ENCODE measurements at regions not wholly inside any gene's neighbourhood (a gene's known extent, or its start where the extent isn't known, plus 50 kb on each side); places are given as distances from the start of the nearest gene placed in this dataset.
"Not testable (repeated sequence)": the region's sequence is repeated elsewhere in the genome, so short reads cannot be mapped to it uniquely, and the experiment has no call there.

- TF ChIP-seq CTCF (IDR thresholded peaks at IDR 0.05) = no peak
- no peaks in the 10 kb centered on the region for H3K4me1 ChIP-seq
Observed at GRCh38 chr14:56064513-56064912, 53.7 kb upstream of the PELI2 start.

GRCh38 chr14:56065199-56065598 lies 53.0 kb upstream of the PELI2 start:
- H3K36me3 ChIP-seq; H3K4me1 ChIP-seq; H3K27ac ChIP-seq; H3K27me3 ChIP-seq; DNase-seq (ENCODE audit: low spot score); H3K9me3 ChIP-seq; H3K4me3 ChIP-seq: not testable (repeated sequence)

More at GRCh38 chr14:56064513-56064912, 53.7 kb upstream of the PELI2 start:
- Histone ChIP-seq H3K9me3 (no peaks in the 10 kb centered on the region), H3K27me3 (no peaks in the 10 kb centered on the region), H3K36me3 (no peaks in the 10 kb centered on the region), H3K4me3 (no peak overlapping the region), H3K27ac (no peak overlapping the region)
- no peak for DNase-seq (ENCODE audit: low spot score)

- no peaks in the 10 kb centered on the region for H3K4me1 ChIP-seq
- H3K36me3 ChIP-seq = no peaks in the 10 kb centered on the region
- no peak overlapping the region for H3K4me3 ChIP-seq
- H3K27me3 ChIP-seq = no peaks in the 10 kb centered on the region
- no peak for TF ChIP-seq CTCF (IDR thresholded peaks at IDR 0.05)
- no peak for DNase-seq (ENCODE audit: low spot score)
- H3K27ac ChIP-seq = no peak overlapping the region
- no peaks in the 10 kb centered on the region for H3K9me3 ChIP-seq
Observed at GRCh38 chr14:56065621-56066290, 52.5 kb upstream of the PELI2 start.

Measured in right atrium auricular region (tissue), 2 donors.